Right cardiac atrium (tissue), 5 donors: ENCODE measurements at regions not wholly inside any gene's neighbourhood (a gene's known extent, or its start where the extent isn't known, plus 50 kb on each side); places are given as distances from the start of the nearest gene placed in this dataset.
"Not testable (repeated sequence)": the region's sequence is repeated elsewhere in the genome, so short reads cannot be mapped to it uniquely, and the experiment has no call there.

ENCODE experiments used
- ATAC-seq, 2 donors: fragments of 200-7000 bp; cut with Tn5 transposase; one replicate each; pipeline versions ENCODE4 v1.8.0 to v1.9.1; 2020; ENCODE audit warnings: moderate library complexity in 2 of 2, mild to moderate bottlenecking in 1 of 2
- DNase-seq, 3 donors: peaks; one replicate each; pipeline ENCODE4 v3.0.0-alpha.2; 2020
- H3K27ac ChIP-seq: one replicate; pipeline ENCODE4 v1.5.1; 2013; ENCODE audit warnings: mild to moderate bottlenecking, low read length, control low read depth, moderate library complexity
- H3K27me3 ChIP-seq: one replicate; pipeline ENCODE4 v1.6.1; 2013; ENCODE audit not compliant: control insufficient read depth, insufficient read depth
- H3K4me1 ChIP-seq: one replicate; pipeline ENCODE4 v1.6.1; 2013; ENCODE audit warnings: low read length; ENCODE audit not compliant: control insufficient read depth, insufficient read depth
- H3K4me3 ChIP-seq: one replicate; pipeline ENCODE4 v1.5.1; 2013; ENCODE audit warnings: low read length, control low read depth
- H3K9me3 ChIP-seq: one replicate; pipeline ENCODE4 v1.6.1; 2013; ENCODE audit warnings: low read length; ENCODE audit not compliant: control insufficient read depth
- WGBS: extraction: QIAGEN DNeasy Blood & Tissue Kit; methylation state at CpG from one replicate; pipeline ENCODE4 v1.1.7; 2013; 5-methylcytosine and 5-hydroxymethylcytosine counted together
- intact Hi-C, 4 donors: fragments of 100-400 bp; cut with DNase I; formaldehyde crosslinking; loops; one replicate each; pipeline versions ENCODE4 v1.11.0 to v1.14.0; 2022 to 2023
- donor health status: healthy with polysubstance abuse.
- donor health status: DM: no; HTN: yes; CAD: no.
- donor health status: DM: no; HTN: no; CAD: no.
- donor health status: DM: no; HTN: yes; CAD: no; lungs with severe emphysema.
- donor health status: DM: yes; HTN: yes; CAD: no.

DNA sequence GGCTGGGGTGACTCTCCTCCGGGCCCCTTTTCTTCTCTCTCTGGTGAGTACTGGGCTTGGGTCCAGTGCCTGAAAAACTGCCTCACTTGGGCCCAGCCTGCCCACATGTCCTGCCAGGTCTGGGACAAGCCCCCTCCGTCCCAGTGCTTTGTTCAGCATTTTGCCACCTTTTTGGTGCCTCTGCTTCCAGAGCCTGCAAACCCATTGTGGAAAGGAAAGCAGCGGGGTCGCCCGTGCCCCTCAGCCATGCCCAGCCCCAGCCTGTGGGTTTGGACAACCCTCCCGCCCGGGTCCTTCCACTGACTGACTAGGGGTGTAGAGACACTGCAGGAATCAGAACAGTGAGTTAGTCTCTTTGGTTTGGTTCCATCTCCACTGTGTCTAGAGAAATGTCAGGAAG, 140.7 kb upstream of the ALKAL2 start:
- no peak for DNase-seq
- H3K27ac ChIP-seq: no peak overlapping the region
- 91% methylated on average over 7 of the region's 7 CpGs for WGBS

DNA sequence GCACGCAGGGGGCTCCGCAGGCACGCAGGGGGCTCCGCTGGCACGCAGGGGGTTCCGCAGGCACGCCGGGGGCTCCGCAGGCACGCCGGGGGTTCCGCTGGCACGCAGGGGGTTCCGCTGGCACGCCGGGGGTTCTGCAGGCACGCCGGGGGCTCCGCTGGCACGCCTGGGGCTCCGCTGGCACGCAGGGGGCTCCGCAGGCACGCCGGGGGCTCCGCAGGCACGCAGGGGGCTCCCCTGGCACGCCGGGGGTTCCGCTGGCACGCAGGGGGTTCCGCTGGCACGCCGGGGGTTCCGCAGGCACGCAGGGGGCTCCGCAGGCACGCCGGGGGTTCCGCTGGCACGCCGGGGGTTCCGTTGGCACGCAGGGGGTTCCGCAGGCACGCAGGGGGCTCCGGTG, 138.8 kb upstream of the ALKAL2 start:
- WGBS: 93% methylated on average over 47 of the region's 47 CpGs
- H3K4me1 ChIP-seq, H3K4me3 ChIP-seq, H3K27ac ChIP-seq, H3K27me3 ChIP-seq, DNase-seq, H3K9me3 ChIP-seq, intact Hi-C loops, ATAC-seq: not testable (repeated sequence)

More for the DNA sequence above, 140.7 kb upstream of the ALKAL2 start:
- Histone ChIP-seq H3K27me3 (no peaks in the 10 kb centered on the region), H3K4me1 (no peaks in the 10 kb centered on the region), H3K9me3 (no peaks in the 10 kb centered on the region), H3K4me3 (no peak overlapping the region)
- intact Hi-C loops: no loop called here
- ATAC-seq: no peak

DNA sequence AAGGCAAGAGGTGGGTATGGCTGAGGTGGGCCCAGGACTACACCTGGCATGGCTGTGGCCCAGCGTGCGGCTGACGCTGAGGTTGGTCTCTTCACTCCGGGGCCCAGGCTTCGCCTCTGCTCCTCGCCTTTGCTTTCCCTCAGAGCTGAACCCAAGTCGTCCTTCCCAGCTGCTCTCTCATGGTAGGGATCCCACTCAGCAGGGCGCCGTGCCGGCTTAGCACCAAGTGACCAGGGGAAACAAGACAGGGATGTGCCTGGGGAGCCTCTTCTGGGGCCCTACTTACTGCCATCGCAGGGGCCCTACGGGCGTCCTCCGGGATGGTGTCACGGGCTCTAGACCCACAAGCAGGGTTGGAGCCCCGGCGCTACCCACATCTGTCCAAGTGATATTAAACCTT, 138.1 kb upstream of the ALKAL2 start:
- no peak for ATAC-seq
- WGBS: 92% methylated on average over 17 of the region's 17 CpGs
- intact Hi-C loops: no loop called here

DNA sequence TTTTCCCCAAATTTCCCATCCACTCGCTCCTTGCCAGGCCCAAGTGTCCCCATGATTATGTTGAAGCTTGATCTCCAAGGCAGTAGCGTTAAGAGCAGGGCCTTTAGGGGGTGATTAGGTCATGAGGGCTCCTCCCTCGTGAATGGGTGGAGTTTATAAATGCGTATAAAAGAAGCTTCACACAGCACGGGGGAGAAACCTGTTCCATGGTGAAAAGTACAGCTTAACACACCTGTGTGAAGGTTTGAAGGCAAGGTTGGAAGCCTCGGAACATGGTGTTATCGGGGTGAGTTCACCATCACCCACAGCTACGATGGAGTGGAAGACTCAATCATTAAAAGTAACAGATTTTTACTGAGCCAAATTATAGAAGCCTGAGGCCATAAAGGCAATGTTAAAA, 137.4 kb upstream of the ALKAL2 start:
- WGBS: 76% methylated on average over 8 of the region's 8 CpGs

More for the DNA sequence above, 138.1 kb upstream of the ALKAL2 start:
- H3K27ac ChIP-seq: no peak overlapping the region
- no peaks in the 10 kb centered on the region for H3K4me1 ChIP-seq
- H3K9me3 ChIP-seq: no peaks in the 10 kb centered on the region
- no peak overlapping the region for H3K4me3 ChIP-seq
- no peak for DNase-seq
- no peaks in the 10 kb centered on the region for H3K27me3 ChIP-seq

DNA sequence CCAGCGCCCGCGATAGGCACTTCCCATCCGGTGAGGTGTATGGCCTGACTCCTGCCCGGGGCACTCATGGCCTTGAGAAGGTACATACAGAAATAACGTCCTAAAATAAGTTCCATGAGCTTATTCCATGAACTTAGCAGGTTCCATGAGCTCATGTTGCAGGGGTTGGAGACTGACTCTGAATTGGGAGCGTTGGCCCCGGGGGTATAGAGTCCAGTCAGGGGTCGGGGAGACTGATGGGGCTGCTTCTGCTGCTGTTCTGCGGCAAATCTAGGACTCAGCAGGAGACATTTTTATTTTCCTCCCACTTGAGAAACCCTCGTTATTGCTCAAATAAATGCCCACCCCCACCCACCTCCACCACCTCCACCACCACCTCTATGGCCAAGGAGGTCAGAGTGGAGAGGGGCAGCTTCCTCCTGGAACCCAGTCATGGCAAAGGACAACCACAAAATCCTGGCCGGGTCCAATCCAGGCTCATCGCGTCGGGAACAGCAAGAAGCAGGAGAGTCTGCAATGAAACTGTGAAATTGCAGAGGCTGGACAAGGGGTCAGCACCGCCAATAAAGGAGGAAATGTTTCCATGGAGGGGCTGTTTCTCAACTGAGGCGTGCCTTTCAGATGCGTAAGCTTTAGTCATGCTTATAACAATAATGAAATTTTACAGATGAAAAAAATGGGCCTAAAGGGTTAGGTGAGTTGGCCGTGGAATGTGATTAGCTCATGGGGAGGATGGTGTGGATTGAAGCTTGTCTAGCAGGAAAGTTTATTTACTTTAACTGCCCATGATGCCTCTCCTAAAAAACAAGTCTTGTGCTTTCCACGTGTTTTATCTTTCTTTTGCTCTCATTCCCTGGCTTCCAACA, 136.6 kb upstream of the ALKAL2 start:
- 82% methylated on average over 20 of the region's 20 CpGs for WGBS
- H3K27ac ChIP-seq: no peak overlapping the region
- DNase-seq: no peak
- H3K27me3 ChIP-seq: no peaks in the 10 kb centered on the region
- intact Hi-C loops: no loop called here
- H3K4me1 ChIP-seq: no peaks in the 10 kb centered on the region
- H3K9me3 ChIP-seq: no peaks in the 10 kb centered on the region
- no peak for ATAC-seq
- no peak overlapping the region for H3K4me3 ChIP-seq

More for the DNA sequence above, 137.4 kb upstream of the ALKAL2 start:
- Histone ChIP-seq H3K27me3 (no peaks in the 10 kb centered on the region), H3K9me3 (no peaks in the 10 kb centered on the region), H3K27ac (no peak overlapping the region), H3K4me1 (no peaks in the 10 kb centered on the region), H3K4me3 (no peak overlapping the region)
- no peak for ATAC-seq
- DNase-seq: no peak
- intact Hi-C loops: no loop called here

DNA sequence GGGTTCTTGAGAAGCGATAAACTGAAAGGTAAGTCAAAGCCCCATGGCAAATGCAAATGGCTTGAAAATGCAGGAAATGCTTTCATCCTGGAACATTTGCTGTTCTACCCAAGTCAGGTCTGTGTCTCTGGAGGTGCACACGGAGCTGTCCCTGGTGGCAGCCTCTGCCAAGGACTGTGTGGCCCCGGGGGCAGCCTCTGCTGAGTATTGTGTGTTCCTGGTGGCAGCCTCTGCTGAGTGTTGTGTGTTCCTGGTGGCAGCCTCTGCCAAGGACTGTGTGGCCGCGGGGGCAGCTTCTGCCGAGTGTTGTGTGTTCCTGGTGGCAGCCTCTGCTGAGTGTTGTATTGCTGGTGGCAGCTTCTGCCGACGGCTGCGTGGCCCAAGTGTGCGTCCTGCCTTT, 135.6 kb upstream of the ALKAL2 start:
- DNase-seq (no peak), ATAC-seq (no peak)
- Histone ChIP-seq H3K4me1 (no peaks in the 10 kb centered on the region), H3K9me3 (no peaks in the 10 kb centered on the region), H3K27ac (no peak overlapping the region), H3K4me3 (no peak overlapping the region), H3K27me3 (no peaks in the 10 kb centered on the region)
- intact Hi-C loops: no loop called here
- WGBS: 62% methylated on average over 10 of the region's 10 CpGs

DNA sequence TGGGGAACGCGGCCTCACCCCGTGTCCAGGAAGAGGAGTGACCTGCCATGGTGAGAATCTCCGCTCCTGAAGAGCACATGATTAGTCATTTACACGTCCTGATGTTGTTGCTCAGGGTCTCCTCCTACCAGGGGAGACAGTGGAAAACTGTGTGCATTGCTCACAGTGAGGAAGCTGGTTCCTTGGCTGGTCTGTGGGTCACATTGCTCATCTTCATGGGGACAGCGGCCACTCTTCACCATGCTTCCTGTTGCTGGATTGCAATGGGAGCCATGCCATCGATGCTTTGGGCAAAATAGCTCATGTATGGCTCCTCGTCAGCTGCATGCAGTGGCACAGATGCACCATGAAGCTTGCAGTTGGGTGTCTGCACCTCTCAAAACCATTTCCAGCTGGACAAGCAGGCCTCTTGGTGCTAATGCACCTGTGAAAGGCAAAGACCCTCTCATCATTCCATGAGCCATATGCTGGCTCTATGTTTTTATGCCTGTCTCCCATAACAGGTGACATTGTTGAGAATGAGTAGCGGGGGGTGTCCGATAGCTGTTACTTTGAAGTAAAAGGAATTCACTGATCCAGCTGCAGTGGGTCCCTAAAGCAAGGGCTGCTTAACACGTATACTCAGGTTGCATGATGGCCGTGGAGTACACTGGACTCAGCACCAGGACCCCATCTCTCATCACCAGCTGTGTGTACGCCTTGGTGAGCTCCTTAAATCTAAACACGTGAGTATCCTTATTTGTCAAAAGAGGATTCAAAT, 135.0 kb upstream of the ALKAL2 start:
- H3K4me1 ChIP-seq: no peaks in the 10 kb centered on the region
- WGBS: 81% methylated on average over 14 of the region's 14 CpGs
- H3K9me3 ChIP-seq: no peaks in the 10 kb centered on the region
- no peak overlapping the region for H3K27ac ChIP-seq
- DNase-seq (no peak), ATAC-seq (no peak)
- H3K4me3 ChIP-seq: no peak overlapping the region
- no peaks in the 10 kb centered on the region for H3K27me3 ChIP-seq
- intact Hi-C loops: no loop called here

DNA sequence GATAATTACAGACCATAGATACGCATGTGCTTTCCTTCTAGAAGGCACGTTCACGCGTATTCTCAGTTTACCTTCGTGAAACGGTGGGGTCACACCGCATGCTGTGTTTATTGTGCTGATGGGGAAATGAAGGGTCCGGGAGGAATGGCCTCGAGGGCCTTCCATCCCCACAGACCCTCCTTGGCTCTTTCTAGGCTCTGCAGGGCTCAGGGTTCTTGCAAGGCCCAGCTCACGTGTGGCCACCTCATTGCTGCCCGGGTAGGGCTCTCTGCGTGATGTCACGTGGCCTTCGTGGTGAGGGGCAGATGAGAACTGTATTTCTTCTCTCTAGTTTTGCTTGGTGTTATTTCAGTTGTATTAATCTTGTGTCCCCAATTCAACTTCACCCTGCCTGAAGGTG, 133.5 kb upstream of the ALKAL2 start:
- DNase-seq (no peak), ATAC-seq (no peak)
- no peaks in the 10 kb centered on the region for H3K27me3 ChIP-seq
- 93% methylated on average over 14 of the region's 14 CpGs for WGBS
- no peaks in the 10 kb centered on the region for H3K9me3 ChIP-seq
- no peaks in the 10 kb centered on the region for H3K4me1 ChIP-seq
- no peak overlapping the region for H3K4me3 ChIP-seq
- no peak overlapping the region for H3K27ac ChIP-seq
- intact Hi-C loops: no loop called here

DNA sequence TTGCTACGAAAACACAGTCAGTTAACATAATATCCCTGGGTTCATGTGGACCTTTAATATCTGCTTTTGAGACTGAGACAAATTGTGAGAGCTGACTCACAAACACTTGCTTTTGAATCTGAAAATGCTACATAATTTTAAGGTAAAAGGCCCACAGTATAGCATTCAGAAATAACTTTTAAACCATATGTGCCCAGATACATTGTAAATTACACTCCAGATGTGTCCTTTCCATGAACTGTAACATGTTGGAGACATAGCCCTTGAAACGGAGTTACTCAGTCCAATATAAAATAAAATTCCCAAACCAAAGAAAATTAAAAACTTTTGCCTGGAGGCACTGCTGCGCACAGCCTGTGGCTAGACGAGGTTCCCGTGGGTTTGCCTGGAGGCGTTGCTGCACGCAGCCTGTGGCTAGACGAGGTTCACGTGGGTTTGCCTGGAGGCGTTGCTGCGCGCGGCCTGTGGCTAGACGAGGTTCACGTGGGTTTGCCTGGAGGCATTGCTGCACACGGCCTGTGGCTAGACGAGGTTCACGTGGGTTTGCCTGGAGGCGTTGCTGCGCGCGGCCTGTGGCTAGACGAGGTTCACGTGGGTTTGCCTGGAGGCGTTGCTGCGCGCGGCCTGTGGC, 131.9 kb upstream of the ALKAL2 start:
- intact Hi-C loops: no loop called here
- H3K4me3 ChIP-seq: no peak overlapping the region
- no peaks in the 10 kb centered on the region for H3K27me3 ChIP-seq
- no peaks in the 10 kb centered on the region for H3K9me3 ChIP-seq
- no peaks in the 10 kb centered on the region for H3K4me1 ChIP-seq
- no peak for ATAC-seq
- 95% methylated on average over 24 of the region's 28 CpGs for WGBS
- no peak for DNase-seq
- no peak overlapping the region for H3K27ac ChIP-seq

DNA sequence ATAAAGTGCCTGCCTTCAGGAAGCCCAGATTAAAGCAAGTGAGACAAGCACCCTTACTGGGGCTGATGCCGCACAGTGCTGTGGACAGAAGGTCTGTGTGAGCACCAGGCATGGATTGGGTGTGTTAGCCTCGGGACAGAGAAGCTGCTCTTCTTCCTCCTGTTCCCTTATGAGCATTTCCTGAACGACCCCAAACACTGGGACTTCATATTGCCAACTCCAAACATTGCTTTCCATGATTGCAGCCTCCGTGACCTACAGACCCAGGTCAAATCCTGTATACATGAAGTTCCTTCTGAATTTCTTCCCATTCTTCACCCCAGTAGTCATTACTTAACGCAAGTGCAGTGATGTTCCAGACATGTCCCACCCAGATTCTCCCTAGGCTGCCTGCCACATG, 129.8 kb upstream of the ALKAL2 start:
- Histone ChIP-seq H3K27ac (no peak overlapping the region), H3K27me3 (no peaks in the 10 kb centered on the region), H3K9me3 (no peaks in the 10 kb centered on the region), H3K4me1 (no peaks in the 10 kb centered on the region), H3K4me3 (no peak overlapping the region)
- intact Hi-C loops: no loop called here
- 65% methylated on average over 5 of the region's 5 CpGs for WGBS
- ATAC-seq (no peak), DNase-seq (no peak)

DNA sequence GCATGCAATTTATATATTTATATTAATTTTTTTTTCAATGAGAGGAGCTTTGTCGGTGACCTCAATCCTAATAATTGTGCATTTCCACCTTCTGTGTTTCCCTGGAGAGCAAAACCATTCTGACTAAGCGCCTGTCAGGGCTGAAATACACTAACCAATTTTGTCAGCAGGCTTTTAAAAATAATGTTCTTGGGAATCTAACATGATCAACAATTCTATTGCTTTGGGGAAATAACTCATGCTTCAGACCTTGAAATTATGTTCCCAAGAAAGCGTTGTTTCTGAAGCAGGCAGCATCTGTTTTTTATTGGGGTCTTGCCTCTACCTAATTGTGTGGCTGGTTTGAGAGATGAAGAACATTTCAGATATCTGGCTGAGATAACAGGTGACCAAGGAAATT, 129.1 kb upstream of the ALKAL2 start:
- Histone ChIP-seq H3K27me3 (no peaks in the 10 kb centered on the region), H3K4me1 (no peaks in the 10 kb centered on the region), H3K9me3 (no peaks in the 10 kb centered on the region), H3K27ac (no peak overlapping the region), H3K4me3 (no peak overlapping the region)
- 79% methylated on average over 3 of the region's 3 CpGs for WGBS
- DNase-seq: no peak
- intact Hi-C loops: no loop called here
- no peak for ATAC-seq
